HG03520 (cell line): ENCODE measurements at regions not wholly inside any gene's neighbourhood (a gene's known extent, or its start where the extent isn't known, plus 50 kb on each side); places are given as distances from the start of the nearest gene placed in this dataset.

Experiments
- ATAC-seq: cut with Tn5 transposase; IDR thresholded peaks from one replicate; pipeline ENCODE4 v1.9.1; 2021; ENCODE audit warnings: mild to moderate bottlenecking, moderate library complexity; ENCODE audit not compliant: unreplicated experiment

DNA sequence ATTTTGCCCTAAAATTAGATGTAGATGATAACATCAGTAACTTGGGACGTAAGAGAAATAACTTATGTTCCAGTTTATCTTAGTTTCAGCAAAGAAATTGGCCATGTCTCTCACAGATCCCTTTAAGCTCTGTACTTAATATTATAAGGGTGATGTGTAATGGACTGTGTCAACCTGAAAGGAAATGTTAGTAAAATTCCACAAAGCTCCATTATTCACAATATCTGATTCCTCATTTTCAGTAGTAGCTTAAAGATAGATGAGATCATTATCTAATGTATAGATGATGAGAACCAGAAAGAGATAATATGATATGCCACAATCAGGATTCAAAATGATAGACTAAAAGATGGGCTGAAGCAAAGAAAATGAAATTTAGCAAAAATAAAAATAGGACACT, 316.8 kb upstream of the CHRM2 start:
- ATAC-seq, result no peak

DNA sequence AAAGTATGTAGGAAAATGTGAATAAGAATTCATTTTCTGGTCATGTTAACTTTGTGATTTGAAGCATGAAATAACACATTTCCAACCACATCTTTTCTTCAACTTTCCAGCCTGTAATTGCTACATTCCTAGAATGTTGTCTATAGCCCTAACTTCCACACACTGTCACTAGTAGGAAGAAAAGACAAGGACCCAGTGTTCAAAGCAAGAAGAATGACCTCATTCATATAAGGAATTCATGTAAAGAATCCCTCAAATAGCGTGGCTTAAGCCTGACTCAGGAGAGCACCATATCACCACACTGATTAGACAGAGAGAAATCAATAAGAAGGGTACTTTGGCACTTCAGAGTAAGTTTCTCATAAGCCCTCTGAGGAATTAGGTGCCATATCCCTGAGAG, 318.7 kb upstream of the CHRM2 start:
- no peak for ATAC-seq

DNA sequence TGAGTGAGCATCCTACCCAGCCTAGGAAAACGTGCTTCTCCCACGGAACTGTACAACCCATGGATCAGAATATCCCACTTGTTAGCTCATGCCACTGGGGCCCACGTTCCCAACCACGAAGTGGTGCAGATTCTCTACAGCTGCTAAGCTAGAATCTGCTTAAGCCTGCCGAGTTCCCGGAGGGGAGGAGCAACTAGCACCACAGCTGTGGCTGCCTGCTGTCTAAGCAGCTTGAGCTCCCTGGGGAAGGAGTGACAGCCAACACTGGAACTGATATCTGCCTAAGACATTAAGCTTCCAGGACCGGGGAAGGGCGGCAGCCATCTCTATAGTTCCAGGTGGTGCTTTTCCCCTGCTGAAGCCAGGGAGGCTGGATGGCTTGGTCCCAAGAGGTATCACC, 334.7 kb upstream of the CHRM2 start:
- no peak for ATAC-seq

DNA sequence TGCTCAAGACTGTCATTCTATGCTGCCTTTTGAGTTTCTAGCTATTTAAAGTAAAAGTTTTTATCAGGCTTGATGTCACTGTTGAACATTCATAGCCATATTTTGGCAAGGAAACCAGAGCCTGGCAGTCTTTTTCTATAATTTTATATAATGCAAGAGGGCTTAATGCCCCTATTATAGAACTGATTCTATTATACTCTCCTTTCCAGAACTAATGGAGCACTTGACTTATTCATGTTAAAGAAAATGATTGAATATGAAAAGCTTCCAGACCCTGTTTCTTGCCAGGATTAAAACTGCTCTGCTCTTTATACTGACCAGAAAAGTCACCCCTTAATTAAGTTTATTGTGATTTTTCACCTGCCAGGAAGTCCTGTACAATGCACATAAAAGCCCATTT, 337.6 kb upstream of the CHRM2 start:
- ATAC-seq, result no peak

DNA sequence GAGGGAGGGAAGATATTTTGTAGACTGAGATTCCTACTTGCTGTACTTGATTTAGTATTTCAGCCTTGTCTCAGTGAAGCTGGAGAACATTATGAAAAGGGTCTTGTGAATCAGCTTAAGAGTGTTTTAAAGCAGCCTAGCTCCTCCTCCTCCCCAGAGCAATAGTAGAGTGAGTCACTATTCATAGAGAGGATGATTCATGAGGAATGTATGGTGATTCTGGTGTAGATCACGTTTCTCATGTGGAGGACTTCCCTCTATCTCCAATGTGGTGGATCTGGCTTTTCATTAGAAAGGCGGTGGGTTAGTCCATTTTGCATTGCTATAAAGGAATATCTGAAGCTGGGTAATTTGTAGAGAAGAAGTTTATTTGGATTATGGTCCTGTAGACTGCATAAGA, 340.1 kb upstream of the CHRM2 start:
- no peak for ATAC-seq

DNA sequence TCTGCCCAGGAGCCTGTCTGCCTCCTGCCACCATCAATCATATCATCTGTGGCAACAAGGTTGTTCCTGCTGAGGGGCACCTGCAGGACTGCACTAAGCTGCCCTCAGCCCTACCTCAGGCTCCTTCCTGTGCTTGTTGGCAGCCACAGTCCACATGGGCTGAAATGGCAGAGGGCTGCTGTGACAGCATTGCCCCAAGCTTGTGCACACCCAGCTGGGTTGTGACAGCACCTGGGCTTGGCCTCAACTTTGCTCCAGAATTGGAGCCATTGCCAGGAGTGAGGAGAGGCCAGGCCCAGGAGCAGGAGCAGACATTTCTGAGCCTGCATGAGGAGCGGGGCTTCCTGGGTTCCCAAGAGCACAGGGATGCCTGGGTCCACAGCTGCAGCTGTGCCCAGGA, 340.9 kb upstream of the CHRM2 start:
- ATAC-seq, result no peak

DNA sequence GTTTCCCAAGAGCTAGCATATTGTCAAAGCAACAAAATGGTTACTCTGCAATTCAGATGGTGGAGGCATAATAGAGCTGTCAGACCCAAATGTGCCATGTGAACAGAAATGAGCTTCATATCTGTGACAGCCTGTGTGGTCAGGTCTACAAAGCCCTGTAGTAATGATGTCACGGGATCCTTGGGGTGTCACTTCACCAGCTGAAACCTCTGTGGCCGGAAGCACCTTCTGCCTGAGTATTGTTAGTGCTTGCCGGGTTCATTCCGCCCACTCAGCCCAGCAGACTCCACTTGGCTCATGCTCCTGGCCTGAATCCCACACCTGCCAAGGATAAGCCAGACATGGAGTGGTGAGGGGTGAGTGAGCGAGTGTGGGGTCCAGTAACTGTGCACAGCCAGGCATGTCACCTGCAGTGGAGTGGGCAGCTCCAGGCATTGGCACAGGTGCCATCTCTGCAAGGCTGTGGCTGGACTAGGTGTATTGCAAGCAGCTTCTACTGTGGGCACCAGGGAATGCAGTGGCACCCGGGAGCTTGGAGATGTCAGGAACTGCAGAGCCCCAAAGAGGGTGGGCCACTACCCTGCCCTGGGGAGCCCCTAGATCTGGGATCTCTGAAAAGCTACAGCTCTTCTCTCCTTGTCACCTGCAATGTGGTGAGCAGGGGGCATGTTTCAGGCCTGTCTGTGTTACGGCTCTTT, 341.9 kb upstream of the CHRM2 start:
- no peak for ATAC-seq

DNA sequence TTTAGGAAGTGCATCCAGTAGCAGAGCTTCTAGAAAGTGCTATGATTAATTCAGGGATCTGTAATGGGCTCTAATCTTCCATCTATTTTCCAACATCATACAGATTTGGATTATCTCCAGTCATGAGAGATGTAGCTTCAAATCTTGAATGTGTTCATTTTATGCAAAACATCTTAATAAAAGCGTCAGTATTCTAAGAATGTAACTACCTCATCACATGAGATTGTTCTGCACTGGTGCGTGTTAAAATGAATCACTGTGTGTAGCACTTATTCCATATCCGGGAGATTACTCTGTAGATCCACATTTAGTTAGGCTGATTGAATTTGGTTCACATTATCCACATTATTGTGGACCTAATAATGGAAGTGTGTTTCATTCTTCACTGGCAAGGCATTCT, 344.9 kb upstream of the CHRM2 start:
- ATAC-seq, result no peak

DNA sequence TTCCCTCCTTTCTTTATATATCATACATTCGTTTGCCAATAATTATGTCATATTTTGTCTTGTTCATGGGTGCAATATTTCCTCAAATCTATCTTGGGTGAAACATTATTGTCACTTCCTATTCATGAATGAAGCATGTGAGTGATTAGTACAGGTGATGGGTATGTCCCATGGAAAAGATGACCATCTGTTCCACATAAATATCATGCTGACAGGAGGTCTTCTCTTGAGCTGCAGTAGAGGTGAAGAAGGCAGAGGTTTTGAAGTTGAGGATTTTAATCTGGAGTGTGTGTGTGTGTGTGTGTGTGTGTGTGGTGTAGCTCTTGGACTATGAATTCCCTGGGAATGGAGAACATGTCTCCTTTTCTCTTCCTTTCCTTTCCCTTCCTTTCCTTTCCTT, 350.5 kb upstream of the CHRM2 start:
- ATAC-seq, result no peak

DNA sequence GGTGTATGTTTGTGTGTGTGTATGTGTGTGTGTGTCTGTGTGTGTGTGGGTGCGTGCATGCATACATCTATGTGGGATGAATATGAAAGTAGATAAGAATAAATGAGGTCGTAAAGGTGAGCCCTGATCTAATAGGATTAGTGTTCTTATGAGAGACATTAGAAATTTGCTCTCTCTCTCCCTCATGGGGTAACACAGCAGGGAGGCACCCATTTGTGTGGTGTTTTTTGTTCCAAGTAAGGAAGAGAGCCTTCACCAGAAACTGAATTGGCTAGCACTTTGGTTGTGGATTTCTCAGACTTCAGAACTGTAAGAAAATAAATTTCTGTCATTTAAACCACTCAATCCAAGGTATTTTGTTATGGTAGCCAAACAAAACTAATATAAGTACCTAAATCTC, 353.7 kb upstream of the CHRM2 start:
- ATAC-seq, result no peak

DNA sequence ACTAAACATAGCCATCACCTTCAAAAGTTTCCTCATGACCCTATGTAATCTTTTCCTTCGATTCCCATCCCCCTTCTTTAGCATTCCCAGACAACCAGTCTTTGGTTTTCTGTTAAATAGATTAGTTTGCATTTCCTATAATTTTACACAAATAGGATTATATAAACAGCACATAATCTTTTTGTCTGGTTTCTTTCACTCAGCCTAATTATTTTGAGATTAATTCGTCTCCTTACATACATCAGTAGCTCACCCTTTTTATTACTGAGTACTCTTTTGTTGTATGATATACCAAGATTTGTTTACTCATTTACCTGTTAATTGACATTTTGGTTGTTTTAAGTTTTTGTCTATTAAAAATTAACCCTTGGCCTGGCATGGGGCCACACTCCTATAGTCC, 354.7 kb upstream of the CHRM2 start:
- no peak for ATAC-seq

DNA sequence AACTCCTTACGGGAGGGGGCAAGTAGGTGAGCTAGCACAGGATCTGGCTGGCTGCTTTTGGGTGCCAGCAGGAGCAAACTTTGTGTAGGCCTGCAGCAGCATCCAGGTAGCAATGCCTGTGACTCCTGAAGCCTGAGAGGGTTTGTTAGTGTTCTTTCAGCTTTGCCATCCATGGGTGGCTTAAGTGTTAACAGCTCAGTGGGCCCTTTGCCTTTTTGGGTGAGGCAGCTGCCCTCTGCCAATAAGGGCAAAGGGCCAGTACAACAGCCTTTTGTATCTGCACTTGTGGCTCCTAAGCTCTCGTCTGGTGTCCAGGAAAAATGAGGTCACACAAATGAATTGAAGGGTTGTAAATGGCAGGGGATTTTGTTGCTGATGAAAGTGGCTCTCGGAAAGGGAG, 359.0 kb upstream of the CHRM2 start:
- ATAC-seq, result no peak

DNA sequence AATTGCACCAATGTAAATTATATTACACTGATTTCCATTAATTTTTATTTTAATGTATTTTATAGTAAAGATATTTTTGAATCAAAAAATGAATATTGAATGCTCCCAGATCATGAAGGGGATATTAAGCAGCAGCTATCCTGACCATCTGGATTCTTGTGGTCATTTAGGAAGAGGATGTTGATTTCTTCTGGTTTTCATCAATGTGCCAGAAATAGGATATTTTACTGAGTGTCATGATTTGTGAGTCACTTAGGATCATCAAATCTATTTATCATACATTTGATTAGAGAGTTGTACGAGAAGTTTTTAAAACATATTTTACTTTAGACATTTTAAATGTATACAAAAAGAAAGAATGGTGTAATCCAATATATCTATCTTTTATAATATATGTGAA, 366.3 kb upstream of the CHRM2 start:
- ATAC-seq, result no peak

DNA sequence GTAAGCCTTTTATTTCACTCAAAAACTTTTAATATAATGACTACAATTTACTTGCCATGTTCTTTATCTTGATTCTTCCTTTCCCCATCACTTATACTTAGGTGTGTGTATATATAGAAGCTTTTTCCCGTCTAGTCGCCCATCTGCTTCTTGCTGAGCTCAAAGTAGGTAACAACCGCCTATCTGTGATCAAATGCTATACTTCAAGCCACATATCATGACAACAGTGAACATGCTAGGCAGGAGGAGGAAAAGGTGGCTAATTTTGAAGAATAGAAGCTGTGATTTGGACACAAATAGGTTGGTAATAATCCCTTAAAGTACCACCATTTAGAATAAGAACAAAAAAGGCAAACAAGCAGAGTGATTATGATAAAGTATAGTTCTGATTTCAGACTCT, 367.3 kb upstream of the CHRM2 start:
- ATAC-seq, result no peak

DNA sequence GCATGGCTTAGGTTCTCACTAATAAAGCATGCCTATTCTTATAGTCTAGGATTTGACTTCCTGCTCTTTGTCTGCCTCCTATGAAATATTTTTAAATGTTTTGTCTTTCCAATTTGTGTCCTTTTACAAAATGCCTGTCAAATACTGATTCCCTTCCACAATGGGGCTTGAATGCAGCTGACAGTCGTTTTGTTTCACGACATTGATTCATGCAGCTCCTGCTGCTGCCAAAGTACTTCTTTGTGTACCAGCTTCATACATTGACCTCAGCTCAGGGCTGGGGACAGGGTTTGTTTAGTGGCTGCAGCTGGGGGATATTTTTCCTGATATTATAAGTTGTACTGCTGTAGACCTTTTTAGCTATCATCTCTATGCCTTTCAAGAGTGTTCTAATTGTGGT, 371.9 kb upstream of the CHRM2 start:
- ATAC-seq, result no peak

DNA sequence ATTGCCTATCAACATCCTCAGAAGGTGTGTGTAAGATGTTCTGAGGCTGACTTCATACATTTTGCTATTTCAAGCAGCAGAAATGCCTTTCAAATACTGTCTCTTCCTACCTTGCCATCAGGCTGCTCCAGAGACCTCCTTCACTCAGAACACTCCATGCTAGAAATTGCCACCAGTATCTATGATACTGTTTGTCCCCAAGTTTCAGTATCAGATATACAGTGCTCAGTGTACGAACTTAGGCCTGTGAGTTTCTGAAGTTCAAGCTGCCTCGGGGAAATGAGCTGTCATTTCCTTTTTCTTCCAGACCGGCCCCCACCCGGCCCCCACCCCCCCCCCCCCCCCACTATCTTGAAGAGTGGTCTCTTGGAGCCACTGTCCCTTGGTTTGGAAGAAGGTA, 373.4 kb upstream of the CHRM2 start:
- no peak for ATAC-seq

DNA sequence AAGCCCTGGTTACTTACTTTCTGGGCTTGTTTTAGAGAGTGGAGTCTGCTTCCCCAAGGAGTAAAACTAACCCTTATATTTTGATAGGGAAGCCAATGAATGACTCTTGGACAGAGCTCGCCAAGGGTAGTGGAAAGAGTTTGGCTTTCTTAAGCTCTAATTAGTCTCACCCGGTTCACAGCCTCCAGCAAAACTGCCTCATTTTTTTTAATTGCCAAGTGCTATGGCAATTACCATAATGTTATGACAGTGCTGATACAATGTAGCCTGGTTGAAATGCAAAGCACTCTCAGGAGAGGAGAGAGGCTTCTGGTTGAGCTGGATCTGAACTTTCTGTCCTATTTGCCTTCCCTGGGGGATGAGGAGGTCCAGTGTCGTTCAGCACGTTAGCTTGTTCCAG, 376.1 kb upstream of the CHRM2 start:
- ATAC-seq, result no peak

DNA sequence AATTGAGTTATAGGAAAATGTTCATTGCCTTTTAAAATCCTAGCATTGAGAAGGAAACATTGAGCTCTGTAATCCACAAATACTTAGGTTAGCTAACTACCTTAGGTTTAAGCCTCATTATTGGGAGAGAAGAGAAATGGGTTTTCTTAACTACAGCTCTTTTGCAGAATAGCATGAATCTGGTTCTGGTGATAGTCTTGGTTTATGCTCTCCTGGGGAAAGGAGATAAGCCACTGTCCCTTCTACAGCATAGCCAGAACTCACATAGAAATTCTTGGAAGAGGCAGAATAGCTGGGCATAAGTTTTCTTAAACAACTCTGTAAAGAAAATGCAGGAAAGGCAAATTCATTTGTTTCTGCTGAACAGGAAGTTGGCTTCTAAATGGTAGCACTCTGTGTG, 378.6 kb upstream of the CHRM2 start:
- no peak for ATAC-seq

DNA sequence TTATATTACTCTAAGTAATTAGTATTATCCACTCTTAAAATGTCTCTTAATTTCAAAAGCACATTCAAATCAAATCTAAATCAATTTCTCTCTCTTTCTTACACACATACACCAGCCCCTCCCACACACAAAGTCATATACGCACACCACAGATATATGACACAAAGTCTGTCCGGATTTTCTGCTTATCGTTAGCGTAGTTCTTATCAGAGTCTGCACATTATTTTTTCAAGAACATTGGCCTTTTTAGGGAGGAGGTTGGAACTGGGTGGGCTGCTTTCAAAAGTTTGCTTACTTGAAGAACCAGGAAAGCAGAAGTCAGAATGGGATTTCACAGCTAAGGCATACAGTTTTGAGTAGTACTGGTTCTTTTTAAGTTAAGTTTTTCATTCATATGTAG, 387.6 kb upstream of the CHRM2 start:
- no peak for ATAC-seq

DNA sequence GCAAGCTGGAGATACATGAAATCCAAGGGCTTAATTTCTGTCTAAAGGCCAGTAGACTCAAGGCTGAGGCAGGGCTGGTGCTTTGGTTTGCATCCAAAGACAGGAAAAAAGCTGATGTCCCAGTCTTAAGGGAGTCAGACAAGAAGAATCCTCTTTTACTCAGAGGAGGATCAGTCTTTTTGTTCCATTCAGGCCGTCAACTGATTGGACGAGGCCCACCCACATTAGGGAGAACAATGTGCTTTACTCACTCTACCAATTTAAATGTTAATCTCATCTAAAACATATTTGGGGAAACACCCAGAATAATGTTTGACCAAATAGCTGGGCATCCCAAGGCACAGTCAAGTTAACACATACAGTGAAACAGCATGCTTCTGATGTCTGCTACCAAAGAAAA, 388.5 kb upstream of the CHRM2 start:
- no peak for ATAC-seq

DNA sequence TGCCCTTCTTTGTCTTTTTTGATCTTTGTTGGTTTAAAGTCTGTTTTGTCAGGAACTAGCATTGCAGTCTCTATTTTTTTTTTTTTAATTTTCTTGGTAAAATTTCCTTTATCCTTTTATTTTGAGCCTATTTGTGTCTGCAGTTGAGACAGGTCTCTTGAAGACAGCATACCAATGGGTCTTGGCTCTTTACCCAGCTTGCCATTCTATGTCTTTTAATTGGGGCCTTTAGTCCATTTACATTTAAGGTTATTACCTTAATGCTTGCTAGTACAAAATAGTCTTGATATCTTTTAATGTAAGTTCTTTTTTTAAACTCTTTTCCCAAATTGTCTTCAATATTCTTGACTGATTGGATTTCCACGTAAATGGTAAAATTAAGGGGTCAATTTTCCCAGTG, 398.3 kb upstream of the CHRM2 start:
- ATAC-seq, result no peak

DNA sequence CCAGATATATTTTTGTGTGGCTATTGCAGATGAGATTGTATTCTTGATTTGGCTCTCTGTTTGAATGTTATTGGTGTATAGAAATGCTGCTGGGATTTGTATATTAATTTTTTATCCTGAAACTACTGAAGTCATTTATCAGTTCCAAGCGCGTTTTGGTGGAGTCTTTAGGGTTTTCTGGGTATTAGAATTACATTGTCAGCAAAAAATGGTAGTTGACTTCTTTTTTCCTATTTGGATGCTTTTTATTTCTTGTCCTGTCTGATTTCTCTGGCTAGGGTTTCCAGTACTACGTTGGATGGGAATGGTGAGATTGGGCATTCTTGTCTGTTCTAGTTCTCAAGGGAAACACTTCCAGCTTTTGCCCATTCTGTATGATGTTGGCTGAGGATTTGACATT, 415.5 kb upstream of the CHRM2 start:
- no peak for ATAC-seq

DNA sequence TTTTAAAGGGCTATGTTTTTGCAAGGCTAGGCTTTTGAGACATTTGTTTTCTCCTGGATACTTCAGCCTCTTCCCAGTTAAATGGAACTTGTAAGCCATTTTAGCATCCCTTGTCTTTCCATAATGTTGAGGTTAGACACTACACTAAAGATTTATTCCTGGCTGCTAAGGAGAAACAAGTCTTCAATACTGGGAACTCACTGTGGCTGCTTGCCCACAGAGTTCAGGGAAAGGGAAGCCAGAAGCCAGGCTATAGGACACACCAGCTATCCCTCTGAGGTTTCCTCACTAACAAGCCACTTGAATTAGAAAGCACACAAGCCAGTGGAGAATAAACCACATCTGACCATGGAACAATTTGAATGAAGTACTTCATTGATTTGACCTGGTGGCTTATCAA, 421.7 kb upstream of the CHRM2 start:
- no peak for ATAC-seq

DNA sequence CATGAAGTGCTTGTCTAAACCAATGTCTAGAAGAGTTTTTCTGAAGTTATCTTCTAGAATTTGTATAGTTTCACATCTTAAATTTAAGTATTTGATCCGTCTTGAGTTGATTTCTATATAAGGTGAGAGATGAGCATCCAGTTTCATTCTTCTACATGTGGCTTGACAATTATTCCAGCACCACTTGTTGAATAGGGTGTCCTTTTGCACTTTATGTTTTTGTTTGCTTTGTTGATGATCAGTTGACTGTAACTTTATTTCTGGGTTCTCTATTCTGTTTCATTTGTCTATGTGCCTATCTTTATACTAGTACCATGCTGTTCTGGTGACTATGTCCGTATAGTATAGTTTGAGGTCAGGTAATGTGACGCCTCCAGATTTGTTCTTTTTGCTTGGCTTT, 426.6 kb upstream of the CHRM2 start:
- ATAC-seq, result no peak
